Heart left ventricle (tissue), 16 donors: ENCODE measurements at regions not wholly inside any gene's neighbourhood (a gene's known extent, or its start where the extent isn't known, plus 50 kb on each side); places are given as distances from the start of the nearest gene placed in this dataset.
A peak's percentile ranks its signal among the peaks of the same experiment; 100 is the strongest.
"Not testable (repeated sequence)": the region's sequence is repeated elsewhere in the genome, so short reads cannot be mapped to it uniquely, and the experiment has no call there.

Source experiments
- ATAC-seq, 4 donors: fragments of 200-7000 bp; cut with Tn5 transposase; one replicate each; pipeline ENCODE4 v1.9.1; 2020 to 2022; ENCODE audit warnings: moderate library complexity in 4 of 4, mild to moderate bottlenecking in 3 of 4, moderate number of reproducible peaks in 1 of 4
- DNase-seq, 5 donors: peaks; one replicate each; pipeline ENCODE4 v3.0.0-alpha.2; 2020
- H3K27ac ChIP-seq, 12 donors: fragments of 200-600 bp; sonication (generic) in 4 of 12; one replicate each; pipeline versions ENCODE4 v1.5.0 to v1.8.0; 2016 to 2022; ENCODE audit warnings: mild to moderate bottlenecking in 2 of 12
- H3K27me3 ChIP-seq, 9 donors: fragments of 200-600 bp; sonication (generic) in 2 of 9; one replicate each; pipeline versions ENCODE4 v1.5.1 to v1.8.0; 2016 to 2022; ENCODE audit warnings: mild to moderate bottlenecking in 3 of 9
- H3K36me3 ChIP-seq, 9 donors: fragments of 200-600 bp; sonication (generic) in 2 of 9; one replicate each; pipeline versions ENCODE4 v1.5.0 to v1.8.0; 2018 to 2022; ENCODE audit warnings: mild to moderate bottlenecking in 2 of 9
- H3K4me1 ChIP-seq, 12 donors: fragments of 200-600 bp; sonication (generic) in 4 of 12; one replicate each; pipeline versions ENCODE4 v1.5.0 to v1.8.0; 2016 to 2022; ENCODE audit warnings: mild to moderate bottlenecking in 3 of 12
- H3K4me3 ChIP-seq, 12 donors: fragments of 200-600 bp; sonication (generic) in 4 of 12; one replicate each; pipeline versions ENCODE4 v1.5.0 to v1.8.0; 2017 to 2022; ENCODE audit warnings: mild to moderate bottlenecking in 9 of 12, moderate library complexity in 4 of 12
- H3K9me3 ChIP-seq, 12 donors: fragments of 200-600 bp; sonication (generic) in 4 of 12; one replicate each; pipeline versions ENCODE4 v1.5.0 to v1.8.0; 2016 to 2022; ENCODE audit warnings: mild to moderate bottlenecking in 1 of 12
- CTCF ChIP-seq, 12 donors: fragments of 200-600 bp; sonication (generic) in 4 of 12; IDR thresholded peaks; one replicate each; pipeline versions ENCODE4 v1.5.0 to v1.8.0; 2018 to 2022; ENCODE audit warnings: antibody characterized with exemption in 12 of 12, mild to moderate bottlenecking in 5 of 12
- POLR2A ChIP-seq, 2 donors: fragments of 450-650 bp; IDR thresholded peaks; one replicate each; pipeline ENCODE4 v1.6.1; 2017; ENCODE audit warnings: antibody characterized with exemption in 2 of 2, mild to moderate bottlenecking in 2 of 2, moderate library complexity in 2 of 2
- WGBS, 4 donors: extraction: QIAGEN DNeasy Blood & Tissue Kit in 2 of 4; methylation state at CpG; one replicate each; pipeline versions ENCODE4 v1.1.5 to v1.1.7; 2013 to 2018; 5-methylcytosine and 5-hydroxymethylcytosine counted together
- intact Hi-C, 10 donors: fragments of 100-400 bp; cut with DNase I; formaldehyde crosslinking; loops; one replicate each; pipeline versions ENCODE4 v1.11.1 to v1.14.2; 2022
- donor health status: ischemic (EF 13 %, LVEDD 7.1; RV severe dilation, severe dysfunction).
- donor health status: healthy with polysubstance abuse.
- donor health status: DM: no; HTN: yes; CAD: no.
- donor health status: DM: no; HTN: no; CAD: no.
- donor health status: ischemic (EF 25% LVEDD 6.9; RV normal size, moderate dysfunction).
- donor health status: ischemic (EF 25% LVEDD 5.7; RV mildly dilated, moderate dysfunction).
- donor health status: healthy.
- donor health status: DM: yes; HTN: yes; CAD: no.
- donor health status: ischemic (EF 35%, LVEDD 5.7; RV mildly dilated, moderate dysfunction).
- donor health status: nonischemic (EF 11% LVEDD 7.7; RV severe dilation, severe dysfunction).
- donor health status: DM: yes; HTN: yes; CAD: no.
- donor health status: PGD.
- donor health status: ischemic (EF 29% LVEDD 5.4; RV normal size, mild dysfunction).
- donor health status: nonischemic (EF 23%, LVEDD 6.1; RV moderate dilation, normal function).

- TF ChIP-seq POLR2A (IDR thresholded peaks at IDR 0.05) (no peak), CTCF (IDR thresholded peaks at IDR 0.05) (no peak)
- H3K9me3 ChIP-seq, result peaks cover 0 to 5% (median 0%) of the 10 kb centered on the region in 12 donors
- no peak overlapping the region for H3K4me3 ChIP-seq
- no peaks in the 10 kb centered on the region for H3K4me1 ChIP-seq
- H3K36me3 ChIP-seq, result no peaks in the 10 kb centered on the region
- DNase-seq (no peak), ATAC-seq (no peak)
- no peak overlapping the region for H3K27ac ChIP-seq
- 92 to 96% (median 94%) methylated on average over 1 of the region's 1 CpG for WGBS, 4 donors
- intact Hi-C loops, result no loop called here
- H3K27me3 ChIP-seq, result no peaks in the 10 kb centered on the region
Observed at GRCh38 chr2:220747736-220748135, 824.4 kb downstream of the EPHA4 start.

GRCh38 chr2:220748875-220749479 lies 823.1 kb downstream of the EPHA4 start:
- ATAC-seq (peak in 1 of 4 donors; percentile 27), DNase-seq (no peak)
- H3K27ac ChIP-seq, result no peak overlapping the region
- peaks cover 0 to 5% (median 0%) of the 10 kb centered on the region in 12 donors for H3K9me3 ChIP-seq
- TF ChIP-seq POLR2A (IDR thresholded peaks at IDR 0.05) (no peak), CTCF (IDR thresholded peaks at IDR 0.05) (no peak)
- no peaks in the 10 kb centered on the region for H3K27me3 ChIP-seq
- H3K4me1 ChIP-seq, result peaks cover 0 to 3% (median 0%) of the 10 kb centered on the region in 12 donors
- no peak overlapping the region for H3K4me3 ChIP-seq
- 70 to 73% (median 72%) methylated on average over 7 to 12 of the region's 12 CpGs for WGBS, 4 donors
- H3K36me3 ChIP-seq, result no peaks in the 10 kb centered on the region
- intact Hi-C loops, result no loop called here

- ATAC-seq (no peak), DNase-seq (no peak)
- Histone ChIP-seq H3K4me3 (no peak overlapping the region), H3K9me3 (peaks cover 0 to 5% (median 0%) of the 10 kb centered on the region in 12 donors), H3K36me3 (no peaks in the 10 kb centered on the region), H3K27ac (no peak overlapping the region), H3K27me3 (no peaks in the 10 kb centered on the region), H3K4me1 (peaks cover 0 to 7% (median 0%) of the 10 kb centered on the region in 12 donors)
- intact Hi-C loops, result no loop called here
- TF ChIP-seq POLR2A (IDR thresholded peaks at IDR 0.05) (no peak), CTCF (IDR thresholded peaks at IDR 0.05) (no peak)
- WGBS, 4 donors, result 75 to 88% (median 80%) methylated on average over 3 of the region's 3 CpGs
Observed at GRCh38 chr2:220753486-220753885, 818.6 kb downstream of the EPHA4 start.

GRCh38 chr2:220756653-220757052 lies 815.5 kb downstream of the EPHA4 start:
- DNase-seq (no peak), ATAC-seq (no peak)
- Histone ChIP-seq H3K4me1 (peaks cover 0 to 7% (median 0%) of the 10 kb centered on the region in 12 donors), H3K9me3 (peaks cover 0 to 2% (median 0%) of the 10 kb centered on the region in 12 donors), H3K4me3 (no peak overlapping the region), H3K27me3 (no peaks in the 10 kb centered on the region), H3K36me3 (no peaks in the 10 kb centered on the region), H3K27ac (no peak overlapping the region)
- WGBS, 4 donors, result 78 to 88% (median 86%) methylated on average over 6 of the region's 6 CpGs
- TF ChIP-seq POLR2A (IDR thresholded peaks at IDR 0.05) (no peak), CTCF (IDR thresholded peaks at IDR 0.05) (no peak)
- intact Hi-C loops, result no loop called here

- WGBS, 4 donors, result 91 to 94% (median 92%) methylated on average over 5 of the region's 5 CpGs
- intact Hi-C loops, H3K36me3 ChIP-seq, ATAC-seq, H3K4me3 ChIP-seq, H3K9me3 ChIP-seq, H3K27me3 ChIP-seq, DNase-seq, H3K4me1 ChIP-seq, H3K27ac ChIP-seq: not testable (repeated sequence)
Observed at GRCh38 chr2:220758376-220758775, 813.7 kb downstream of the EPHA4 start.
